Right atrium auricular region (tissue), 2 donors: ENCODE measurements at regions not wholly inside any gene's neighbourhood (a gene's known extent, or its start where the extent isn't known, plus 50 kb on each side); places are given as distances from the start of the nearest gene placed in this dataset.

Experiments used
- DNase-seq: peaks from one replicate; pipeline ENCODE4 v3.0.0-alpha.2; 2019; ENCODE audit warnings: low spot score
- H3K27ac ChIP-seq, 2 donors: fragments of 200-600 bp; sonication (generic); 1 replicate in 1 of 2; 2 replicates in 1 of 2; pipeline ENCODE4 v1.5.1; 2016 to 2019
- H3K27me3 ChIP-seq, 2 donors: fragments of 200-600 bp; sonication (generic); one replicate each; pipeline versions ENCODE4 v1.5.1 to v1.6.0; 2017 to 2019
- H3K36me3 ChIP-seq: fragments of 200-600 bp; sonication (generic); one replicate; pipeline ENCODE4 v1.5.1; 2016
- H3K4me1 ChIP-seq, 2 donors: fragments of 200-600 bp; sonication (generic); one replicate each; pipeline versions ENCODE4 v1.5.1 to v1.6.0; 2017 to 2019
- H3K4me3 ChIP-seq, 2 donors: fragments of 200-600 bp; sonication (generic); 1 replicate in 1 of 2; 2 replicates in 1 of 2; pipeline ENCODE4 v1.5.1; 2017 to 2019; ENCODE audit warnings: mild to moderate bottlenecking in 1 of 2, moderate library complexity in 1 of 2
- H3K9me3 ChIP-seq, 2 donors: fragments of 200-600 bp; sonication (generic); one replicate each; pipeline ENCODE4 v1.5.1; 2019
- CTCF ChIP-seq, 2 donors: fragments of 200-600 bp; sonication (generic); IDR thresholded peaks; one replicate each; pipeline ENCODE4 v1.5.1; 2019; ENCODE audit warnings: antibody characterized with exemption in 2 of 2

DNA sequence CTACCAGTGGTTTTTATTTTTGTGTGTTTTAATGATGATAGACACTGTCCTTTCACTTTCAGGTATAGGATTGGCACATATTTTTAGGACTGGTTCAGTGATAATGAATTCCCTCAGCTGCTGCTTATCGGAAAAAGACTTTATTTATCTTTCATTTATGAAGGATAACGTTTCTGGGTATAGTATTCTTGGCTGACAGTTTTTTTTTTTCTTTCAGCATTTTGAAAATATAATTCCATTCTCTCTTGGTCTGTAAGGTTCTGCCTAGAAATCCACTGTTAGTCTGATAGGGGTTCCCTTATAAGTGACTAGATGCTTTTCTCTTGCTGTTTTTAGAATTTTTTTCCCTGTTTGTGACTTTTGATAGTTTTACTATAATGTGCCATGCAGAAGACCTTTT is 313.1 kb downstream of the TENT5A start:
- no peaks in the 10 kb centered on the region for H3K36me3 ChIP-seq
- no peak overlapping the region for H3K27ac ChIP-seq
- H3K27me3 ChIP-seq: no peaks in the 10 kb centered on the region
- DNase-seq: no peak
- TF ChIP-seq CTCF (IDR thresholded peaks at IDR 0.05): no peak
- no peak overlapping the region for H3K4me3 ChIP-seq
- H3K9me3 ChIP-seq: peaks cover 0 to 40% of the 10 kb centered on the region in 2 donors
- H3K4me1 ChIP-seq: no peaks in the 10 kb centered on the region

DNA sequence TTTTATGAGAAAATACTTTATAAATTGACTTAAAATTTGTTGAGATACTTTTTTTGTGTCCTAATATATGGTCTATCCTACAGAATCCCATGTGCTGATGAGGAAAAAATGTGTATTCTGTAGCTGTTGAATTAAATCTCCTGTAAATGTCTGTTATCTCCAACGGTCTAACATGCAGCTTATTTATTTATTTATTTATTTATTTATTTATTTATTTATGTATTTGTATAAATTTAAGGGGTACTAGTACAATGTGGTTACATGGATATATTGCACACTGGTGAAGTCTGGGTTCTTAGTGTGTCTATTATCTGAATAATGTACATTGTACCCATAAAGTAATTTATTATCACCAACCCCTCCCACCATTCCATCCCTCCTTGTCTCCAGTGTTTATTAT is 315.5 kb downstream of the TENT5A start:
- no peak for DNase-seq
- no peak for TF ChIP-seq CTCF (IDR thresholded peaks at IDR 0.05)
- H3K9me3 ChIP-seq: peaks cover 0 to 40% of the 10 kb centered on the region in 2 donors

DNA sequence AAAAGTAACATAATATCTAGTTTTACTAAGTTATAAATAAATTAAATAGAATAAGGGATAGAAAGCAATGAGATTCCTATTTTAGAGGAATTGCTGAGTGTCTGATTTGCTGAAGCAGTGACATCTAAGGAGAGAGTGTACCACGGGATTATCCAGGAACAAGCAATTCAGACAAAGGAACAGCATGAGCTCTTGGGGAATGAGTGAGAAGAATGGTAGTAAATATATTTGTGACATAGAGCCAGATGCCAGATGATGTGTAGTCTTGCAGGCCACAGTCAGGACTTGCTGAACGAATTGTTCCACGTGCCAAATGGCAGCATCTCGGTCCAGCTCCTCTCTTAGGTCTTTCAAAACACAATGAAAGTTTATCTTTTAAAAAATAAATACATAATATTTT is 339.2 kb downstream of the TENT5A start:
- Histone ChIP-seq H3K4me1 (no peaks in the 10 kb centered on the region), H3K4me3 (no peak overlapping the region), H3K9me3 (no peaks in the 10 kb centered on the region), H3K27ac (no peak overlapping the region), H3K27me3 (no peaks in the 10 kb centered on the region), H3K36me3 (no peaks in the 10 kb centered on the region)
- no peak for DNase-seq
- TF ChIP-seq CTCF (IDR thresholded peaks at IDR 0.05): no peak

More for the DNA sequence above, 315.5 kb downstream of the TENT5A start:
- no peaks in the 10 kb centered on the region for H3K36me3 ChIP-seq
- no peaks in the 10 kb centered on the region for H3K4me1 ChIP-seq
- no peaks in the 10 kb centered on the region for H3K27me3 ChIP-seq
- no peak overlapping the region for H3K4me3 ChIP-seq
- no peak overlapping the region for H3K27ac ChIP-seq

- Histone ChIP-seq H3K9me3 (peaks cover 0 to 4% of the 10 kb centered on the region in 2 donors), H3K36me3 (no peaks in the 10 kb centered on the region), H3K4me1 (peaks cover 0 to 15% of the 10 kb centered on the region in 2 donors), H3K27ac (no peak overlapping the region), H3K4me3 (no peak overlapping the region), H3K27me3 (no peaks in the 10 kb centered on the region)
- no peak for DNase-seq
- TF ChIP-seq CTCF (IDR thresholded peaks at IDR 0.05): no peak
Measured at GRCh38 chr6:81401970-81402690, 350.4 kb downstream of the TENT5A start.

DNA sequence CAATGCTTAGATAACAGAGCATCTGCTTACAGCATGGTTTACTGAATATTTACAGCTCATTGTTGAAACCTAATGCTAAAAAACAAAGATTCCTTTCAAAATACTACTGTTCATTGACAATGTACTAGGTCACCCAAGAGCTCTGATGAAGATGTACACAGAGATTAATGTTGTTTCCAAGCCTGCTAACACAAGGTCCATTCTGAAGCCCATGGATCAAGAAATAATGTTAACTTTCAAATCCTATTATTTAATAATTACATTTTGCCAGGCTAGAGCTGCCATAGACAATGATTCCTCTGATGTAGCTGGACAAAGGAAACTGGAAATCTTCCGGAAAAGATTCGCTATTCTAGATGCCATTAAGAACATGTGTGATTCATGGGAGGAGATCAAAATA is 355.6 kb downstream of the TENT5A start:
- TF ChIP-seq CTCF (IDR thresholded peaks at IDR 0.05): no peak
- Histone ChIP-seq H3K9me3 (peaks cover 0 to 4% of the 10 kb centered on the region in 2 donors), H3K27me3 (no peaks in the 10 kb centered on the region), H3K4me1 (peaks cover 0 to 5% of the 10 kb centered on the region in 2 donors), H3K4me3 (no peak overlapping the region), H3K36me3 (no peaks in the 10 kb centered on the region), H3K27ac (no peak overlapping the region)
- DNase-seq: no peak

DNA sequence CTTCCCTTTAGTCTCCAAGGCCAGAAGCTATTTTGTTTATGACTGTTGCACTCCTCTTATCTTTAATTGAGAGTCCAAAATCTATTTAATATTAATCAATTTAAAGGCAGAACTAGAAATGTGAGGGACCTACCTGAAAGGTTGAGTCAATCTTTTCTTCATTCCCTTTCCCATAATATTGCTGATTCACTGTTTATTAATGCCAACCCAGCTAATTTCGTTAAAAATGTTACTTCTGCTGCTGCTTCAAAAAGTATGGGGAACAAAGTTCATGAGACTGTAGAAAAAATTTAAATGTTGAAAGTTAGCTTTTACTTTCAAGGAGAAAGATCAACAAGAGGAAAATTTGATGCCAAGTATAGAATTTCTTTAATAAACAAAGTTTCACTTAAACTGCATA is 365.3 kb downstream of the TENT5A start:
- TF ChIP-seq CTCF (IDR thresholded peaks at IDR 0.05): no peak
- Histone ChIP-seq H3K27me3 (no peaks in the 10 kb centered on the region), H3K4me3 (no peak overlapping the region), H3K36me3 (no peaks in the 10 kb centered on the region), H3K27ac (no peak overlapping the region), H3K9me3 (peaks cover 0 to 2% of the 10 kb centered on the region in 2 donors), H3K4me1 (no peaks in the 10 kb centered on the region)
- no peak for DNase-seq
